ENCODE measurements at regions not wholly inside any gene's neighbourhood (a gene's known extent, or its start where the extent isn't known, plus 50 kb on each side); places are given as distances from the start of the nearest gene placed in this dataset.

GRCh38 chr1:4924356-4924755 is 269.9 kb downstream of the AJAP1 start:
- ChIA-PET CTCF (no interaction called here), RAD21 (ENCODE audit: low non-redundant PET in 1 of 2, low total read pairs in 2 of 2, uncharacterized antibody in 2 of 2, unreplicated experiment in 2 of 2) (no interaction called here), POLR2A (no interaction called here)
- Histone ChIP-seq H2AFZ (ENCODE audit: low read depth, low read length, poor library complexity, severe bottlenecking) (no peak overlapping the region), H3K9ac (ENCODE audit: low read length) (no peak overlapping the region), H3K4me3 (replicated peaks in 1 of 2; ENCODE audit: low read depth in 1 of 2, low read length in 2 of 2) (no peak overlapping the region), H3K27ac (ENCODE audit: low read depth, low read length) (no peak overlapping the region), H3K36me3 (ENCODE audit: control insufficient read depth in 1 of 2, insufficient read depth in 2 of 2, low read length in 2 of 2) (no peaks in the 10 kb centered on the region), H3K79me2 (ENCODE audit: insufficient read depth, low read length) (no peaks in the 10 kb centered on the region), H3K4me1 (ENCODE audit: control insufficient read depth in 1 of 2, insufficient read depth in 2 of 2, low read length in 2 of 2) (no peaks in the 10 kb centered on the region), H3K9me2 (ENCODE audit: insufficient read depth) (no peaks in the 10 kb centered on the region), H3K4me2 (ENCODE audit: low read length) (no peak overlapping the region), H4K20me1 (ENCODE audit: insufficient read depth) (no peaks in the 10 kb centered on the region), H3K9me3 (ENCODE audit: control insufficient read depth in 1 of 2, insufficient read depth in 1 of 2, low read depth in 1 of 2, low read length in 2 of 2) (no peaks in the 10 kb centered on the region; a peak in 2 of 4 replicates), H3K27me3 (ENCODE audit: insufficient read depth, low read length) (no peaks in the 10 kb centered on the region)
- intact Hi-C loops (cut with micrococcal nuclease) = no loop called here
- DNase-seq (ENCODE audit: low read depth, low spot score) (no peak), ATAC-seq (no peak)
- no TSS peak for BruUV-seq (replicated peaks)
- no peak for TF ChIP-seq JUND (IDR thresholded peaks at IDR 0.05)
- no peak for TF ChIP-seq CEBPB (IDR thresholded peaks at IDR 0.05; ENCODE audit: low read depth)
- no peak for TF ChIP-seq REST (IDR thresholded peaks at IDR 0.05; ENCODE audit: low read depth)
- TF ChIP-seq ZFX (IDR thresholded peaks at IDR 0.05) = no peak
- TF ChIP-seq EGR1 (IDR thresholded peaks at IDR 0.05; ENCODE audit: low read depth) = no peak

- ChIA-PET RAD21 (ENCODE audit: low non-redundant PET in 1 of 2, low total read pairs in 2 of 2, uncharacterized antibody in 2 of 2, unreplicated experiment in 2 of 2) (interaction anchor here in 1 of 2 experiments (0.7 kb wide), 1 partner anchor 1678 kb away, joined by 3 read pairs; no protein-coding TSS in a partner anchor), CTCF (no interaction called here), POLR2A (no interaction called here)
- no peaks in the 10 kb centered on the region for H3K79me2 ChIP-seq (ENCODE audit: insufficient read depth, low read length)
- H3K9me3 ChIP-seq (ENCODE audit: control insufficient read depth in 1 of 2, insufficient read depth in 1 of 2, low read depth in 1 of 2, low read length in 2 of 2) = peaks cover 0 to 5% of the 10 kb centered on the region in 2 experiments; a peak in 2 of 4 replicates
- no peaks in the 10 kb centered on the region for H3K36me3 ChIP-seq (ENCODE audit: control insufficient read depth in 1 of 2, insufficient read depth in 2 of 2, low read length in 2 of 2)
- no peak overlapping the region for H3K9ac ChIP-seq (ENCODE audit: low read length)
- BruUV-seq (replicated peaks) = no TSS peak
- no peak overlapping the region for H3K27ac ChIP-seq (ENCODE audit: low read depth, low read length)
- no peaks in the 10 kb centered on the region for H4K20me1 ChIP-seq (ENCODE audit: insufficient read depth)
- H3K4me3 ChIP-seq (replicated peaks in 1 of 2; ENCODE audit: low read depth in 1 of 2, low read length in 2 of 2) = no peak overlapping the region
- no peak for ATAC-seq
- no peaks in the 10 kb centered on the region for H3K4me1 ChIP-seq (ENCODE audit: control insufficient read depth in 1 of 2, insufficient read depth in 2 of 2, low read length in 2 of 2)
- H3K4me2 ChIP-seq (ENCODE audit: low read length) = no peak overlapping the region
- no peaks in the 10 kb centered on the region for H3K27me3 ChIP-seq (ENCODE audit: insufficient read depth, low read length)
- intact Hi-C loops (cut with micrococcal nuclease) = no loop called here
- DNase-seq (ENCODE audit: low read depth, low spot score) = no peak
- no peaks in the 10 kb centered on the region for H3K9me2 ChIP-seq (ENCODE audit: insufficient read depth)
- TF ChIP-seq ZNF274 (IDR thresholded peaks at IDR 0.05; ENCODE audit: low read depth, low read length) (no peak), ATF3 (IDR thresholded peaks at IDR 0.05) (no peak), ZFX (IDR thresholded peaks at IDR 0.05) (no peak), EGR1 (IDR thresholded peaks at IDR 0.05; ENCODE audit: low read depth) (no peak), TCF7L2 (IDR thresholded peaks at IDR 0.05; ENCODE audit: borderline replicate concordance, extremely low read depth, insufficient read depth, insufficient read length) (no peak), EZH2phosphoT487 (IDR thresholded peaks at IDR 0.05; ENCODE audit: borderline replicate concordance) (no peak), YY1 (IDR thresholded peaks at IDR 0.05; ENCODE audit: extremely low read depth, insufficient replicate concordance, low read depth, low read length) (no peak)
- TF ChIP-seq, protein P1, sequence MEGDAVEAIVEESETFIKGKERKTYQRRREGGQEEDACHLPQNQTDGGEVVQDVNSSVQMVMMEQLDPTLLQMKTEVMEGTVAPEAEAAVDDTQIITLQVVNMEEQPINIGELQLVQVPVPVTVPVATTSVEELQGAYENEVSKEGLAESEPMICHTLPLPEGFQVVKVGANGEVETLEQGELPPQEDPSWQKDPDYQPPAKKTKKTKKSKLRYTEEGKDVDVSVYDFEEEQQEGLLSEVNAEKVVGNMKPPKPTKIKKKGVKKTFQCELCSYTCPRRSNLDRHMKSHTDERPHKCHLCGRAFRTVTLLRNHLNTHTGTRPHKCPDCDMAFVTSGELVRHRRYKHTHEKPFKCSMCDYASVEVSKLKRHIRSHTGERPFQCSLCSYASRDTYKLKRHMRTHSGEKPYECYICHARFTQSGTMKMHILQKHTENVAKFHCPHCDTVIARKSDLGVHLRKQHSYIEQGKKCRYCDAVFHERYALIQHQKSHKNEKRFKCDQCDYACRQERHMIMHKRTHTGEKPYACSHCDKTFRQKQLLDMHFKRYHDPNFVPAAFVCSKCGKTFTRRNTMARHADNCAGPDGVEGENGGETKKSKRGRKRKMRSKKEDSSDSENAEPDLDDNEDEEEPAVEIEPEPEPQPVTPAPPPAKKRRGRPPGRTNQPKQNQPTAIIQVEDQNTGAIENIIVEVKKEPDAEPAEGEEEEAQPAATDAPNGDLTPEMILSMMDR (IDR thresholded peaks at IDR 0.05 in 2 of 3, conservative IDR thresholded peaks at IDR 0.05 in 1 of 3; ENCODE audit: borderline replicate concordance in 1 of 3, insufficient read depth in 1 of 3, low read depth in 2 of 3, low read length in 2 of 3) = no peak
- TF ChIP-seq, protein P2, sequence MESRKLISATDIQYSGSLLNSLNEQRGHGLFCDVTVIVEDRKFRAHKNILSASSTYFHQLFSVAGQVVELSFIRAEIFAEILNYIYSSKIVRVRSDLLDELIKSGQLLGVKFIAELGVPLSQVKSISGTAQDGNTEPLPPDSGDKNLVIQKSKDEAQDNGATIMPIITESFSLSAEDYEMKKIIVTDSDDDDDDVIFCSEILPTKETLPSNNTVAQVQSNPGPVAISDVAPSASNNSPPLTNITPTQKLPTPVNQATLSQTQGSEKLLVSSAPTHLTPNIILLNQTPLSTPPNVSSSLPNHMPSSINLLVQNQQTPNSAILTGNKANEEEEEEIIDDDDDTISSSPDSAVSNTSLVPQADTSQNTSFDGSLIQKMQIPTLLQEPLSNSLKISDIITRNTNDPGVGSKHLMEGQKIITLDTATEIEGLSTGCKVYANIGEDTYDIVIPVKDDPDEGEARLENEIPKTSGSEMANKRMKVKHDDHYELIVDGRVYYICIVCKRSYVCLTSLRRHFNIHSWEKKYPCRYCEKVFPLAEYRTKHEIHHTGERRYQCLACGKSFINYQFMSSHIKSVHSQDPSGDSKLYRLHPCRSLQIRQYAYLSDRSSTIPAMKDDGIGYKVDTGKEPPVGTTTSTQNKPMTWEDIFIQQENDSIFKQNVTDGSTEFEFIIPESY (IDR thresholded peaks at IDR 0.05; ENCODE audit: extremely low read depth, insufficient replicate concordance, low read length) = no peak
- H2AFZ ChIP-seq (ENCODE audit: low read depth, low read length, poor library complexity, severe bottlenecking) = no peak overlapping the region
Measured at GRCh38 chr1:4916610-4917009, 262.2 kb downstream of the AJAP1 start.

All from HCT116 (cell line).